HCT116 (cell line): ENCODE measurements at regions not wholly inside any gene's neighbourhood (a gene's known extent, or its start where the extent isn't known, plus 50 kb on each side); places are given as distances from the start of the nearest gene placed in this dataset.

Source experiments
- ATAC-seq: fragments of 200-7000 bp; cut with Tn5 transposase; 2 replicates; pipeline ENCODE4 v1.9.1; 2020; ENCODE audit warnings: mild to moderate bottlenecking, moderate library complexity
- BruUV-seq: library from RNA; stranded (reverse); fragments of 400-500 nt; replicated peaks from 2 replicates; lab custom pipeline; 2021; lab: Mats Ljungman, UMichigan
- CTCF ChIA-PET: fragments of 300-600 bp; sonication (Branson Sonifier 250); formaldehyde crosslinking; loops from one replicate; lab custom pipeline; 2021; ENCODE audit warnings: antibody characterized with exemption; lab: Charles Lee
- POLR2A ChIA-PET: fragments of 300-600, 350-600 bp; sonication (Branson Sonifier 250); formaldehyde crosslinking; loops from one replicate; lab custom pipeline; 2021; ENCODE audit warnings: antibody characterized with exemption; lab: Charles Lee
- RAD21 ChIA-PET, 2 experiments: fragments of 300-600 bp; sonication (Branson Sonifier 250); formaldehyde crosslinking; loops; one replicate each; lab custom pipeline; 2023; ENCODE audit warnings: low total read pairs in 2 of 2; ENCODE audit not compliant: uncharacterized antibody in 2 of 2, unreplicated experiment in 2 of 2, low non-redundant PET in 1 of 2; lab: Charles Lee
- DNase-seq: peaks from one replicate; pipeline ENCODE4 v3.0.0-alpha.2; 2010; ENCODE audit warnings: low read depth, low spot score
- H2AFZ ChIP-seq: fragments of 200-600 bp; shearing (Covaris generic), sonication (generic); 2 replicates; pipeline ENCODE4 v1.6.1; 2017; ENCODE audit warnings: low read depth, mixed run types, mixed read lengths, antibody characterized with exemption, low read length; ENCODE audit not compliant: poor library complexity, severe bottlenecking
- H3K27ac ChIP-seq: 2 replicates; pipeline ENCODE4 v1.5.1; 2012; ENCODE audit warnings: low read depth, low read length
- H3K27me3 ChIP-seq: fragments of 200-600 bp; sonication (generic); 2 replicates; pipeline ENCODE4 v1.6.1; 2016; ENCODE audit warnings: mixed run types, low read length, mixed read lengths; ENCODE audit not compliant: insufficient read depth
- H3K36me3 ChIP-seq, 2 experiments: fragments of 200-500 bp in 1 of 2; fragments of 200-600 bp in 1 of 2; sonication (Bioruptor generic) in 1 of 2; sonication (generic) in 1 of 2; 2 replicates each; pipeline versions ENCODE4 v1.5.1 to v1.6.1; 2014 to 2016; ENCODE audit warnings: low read length in 2 of 2, inconsistent platforms in 1 of 2, mixed read lengths in 1 of 2, mixed run types in 1 of 2; ENCODE audit not compliant: insufficient read depth in 2 of 2, control insufficient read depth in 1 of 2
- H3K4me1 ChIP-seq, 2 experiments: fragments of 200-600 bp in 1 of 2; sonication (generic) in 1 of 2; 2 replicates each; pipeline versions ENCODE4 v1.5.1 to v1.6.1; 2012 to 2017; ENCODE audit warnings: low read length in 2 of 2, inconsistent platforms in 1 of 2, mild to moderate bottlenecking in 1 of 2, mixed read lengths in 1 of 2, mixed run types in 1 of 2, moderate library complexity in 1 of 2; ENCODE audit not compliant: insufficient read depth in 2 of 2, control insufficient read depth in 1 of 2
- H3K4me2 ChIP-seq: fragments of 200-600 bp; sonication (generic); 2 replicates; pipeline ENCODE4 v1.6.1; 2017; ENCODE audit warnings: mixed run types, low read length, mixed read lengths
- H3K4me3 ChIP-seq, 2 experiments: fragments of 200-600 bp in 1 of 2; sonication (generic) in 1 of 2; replicated peaks in 1 of 2; 2 replicates each; pipeline ENCODE4 v1.5.1; 2011 to 2016; ENCODE audit warnings: low read length in 2 of 2, control low read depth in 1 of 2, low read depth in 1 of 2, mild to moderate bottlenecking in 1 of 2, mixed read lengths in 1 of 2, mixed run types in 1 of 2
- H3K79me2 ChIP-seq: fragments of 200-600 bp; sonication (generic); 2 replicates; pipeline ENCODE4 v1.6.1; 2017; ENCODE audit warnings: mild to moderate bottlenecking, mixed run types, low read length, moderate library complexity, mixed read lengths; ENCODE audit not compliant: insufficient read depth
- H3K9ac ChIP-seq: fragments of 200-600 bp; sonication (generic); 2 replicates; pipeline ENCODE4 v1.6.1; 2016; ENCODE audit warnings: low read length, mixed read lengths
- H3K9me2 ChIP-seq: fragments of 200-600 bp; sonication (generic), shearing (Covaris generic); 2 replicates; pipeline ENCODE4 v1.6.1; 2017; ENCODE audit warnings: mixed run types, mild to moderate bottlenecking, moderate library complexity; ENCODE audit not compliant: insufficient read depth
- H3K9me3 ChIP-seq, 2 experiments: fragments of 200-500 bp in 1 of 2; fragments of 200-600 bp in 1 of 2; sonication (Bioruptor generic) in 1 of 2; sonication (generic) in 1 of 2; 2 replicates each; pipeline ENCODE4 v1.6.1; 2014 to 2017; ENCODE audit warnings: low read length in 2 of 2, mixed read lengths in 2 of 2, inconsistent platforms in 1 of 2, low read depth in 1 of 2, mild to moderate bottlenecking in 1 of 2, mixed run types in 1 of 2, moderate library complexity in 1 of 2; ENCODE audit not compliant: control insufficient read depth in 1 of 2, insufficient read depth in 1 of 2
- H4K20me1 ChIP-seq: fragments of 200-600 bp; sonication (generic), shearing (Covaris generic); 2 replicates; pipeline ENCODE4 v1.6.1; 2017; ENCODE audit warnings: mixed run types, mild to moderate bottlenecking, moderate library complexity; ENCODE audit not compliant: insufficient read depth
- ATF3 ChIP-seq: IDR thresholded peaks from 2 replicates; pipeline ENCODE4 v1.6.1; 2012
- CBX3 ChIP-seq: IDR thresholded peaks from 2 replicates; pipeline ENCODE4 v1.6.1; 2012; ENCODE audit warnings: low read depth
- CTCF ChIP-seq, 3 experiments: fragments of 200-600 bp in 1 of 3; sonication (generic) in 1 of 3; IDR thresholded peaks in 2 of 3; conservative IDR thresholded peaks in 1 of 3; 2 replicates each; pipeline ENCODE4 v1.5.1; 2012 to 2017; ENCODE audit warnings: low read depth in 2 of 3, low read length in 2 of 3, antibody characterized with exemption in 1 of 3, borderline replicate concordance in 1 of 3, control low read depth in 1 of 3, mild to moderate bottlenecking in 1 of 3, mixed read lengths in 1 of 3, mixed run types in 1 of 3, moderate library complexity in 1 of 3; ENCODE audit not compliant: insufficient read depth in 1 of 3
- EGR1 ChIP-seq: IDR thresholded peaks from 2 replicates; pipeline ENCODE4 v1.6.1; 2012; ENCODE audit warnings: low read depth
- ELF1 ChIP-seq: IDR thresholded peaks from 2 replicates; pipeline ENCODE4 v1.6.1; 2012; ENCODE audit warnings: low read depth, borderline replicate concordance
- EZH2phosphoT487 ChIP-seq: fragments of 200-600 bp; IDR thresholded peaks from 2 replicates; pipeline ENCODE4 v1.6.1; 2018; ENCODE audit warnings: antibody characterized with exemption, borderline replicate concordance
- FOSL1 ChIP-seq: IDR thresholded peaks from 2 replicates; pipeline ENCODE4 v1.6.1; 2012; ENCODE audit warnings: low read depth
- JUND ChIP-seq: IDR thresholded peaks from 2 replicates; pipeline ENCODE4 v1.6.1; 2012
- POLR2A ChIP-seq: IDR thresholded peaks from 2 replicates; pipeline ENCODE4 v1.7.0; 2011; ENCODE audit warnings: borderline replicate concordance; ENCODE audit not compliant: insufficient read depth, insufficient read length; ENCODE audit errors: extremely low read depth
- POLR2AphosphoS5 ChIP-seq: IDR thresholded peaks from 2 replicates; pipeline ENCODE4 v1.6.1; 2011; ENCODE audit warnings: mild to moderate bottlenecking, low read depth, low read length, moderate library complexity
- RAD21 ChIP-seq: IDR thresholded peaks from 2 replicates; pipeline ENCODE4 v1.6.1; 2012; ENCODE audit warnings: low read depth, mild to moderate bottlenecking
- SIN3A ChIP-seq: IDR thresholded peaks from 2 replicates; pipeline ENCODE4 v1.6.1; 2012; ENCODE audit warnings: low read depth
- YY1 ChIP-seq: IDR thresholded peaks from 2 replicates; pipeline ENCODE4 v1.6.1; 2011; ENCODE audit warnings: low read length, low read depth, moderate library complexity, mild to moderate bottlenecking; ENCODE audit not compliant: insufficient replicate concordance; ENCODE audit errors: extremely low read depth
- ZFX ChIP-seq: fragments of 450-650 bp; IDR thresholded peaks from 2 replicates; pipeline ENCODE4 v1.6.1; 2017
- ZNF274 ChIP-seq: fragments of 200-500 bp; sonication (Bioruptor generic); IDR thresholded peaks from 2 replicates; pipeline ENCODE4 v1.6.1; 2014; ENCODE audit warnings: mild to moderate bottlenecking, low read depth, low read length, inconsistent platforms
- intact Hi-C: fragments of 100-400 bp; cut with micrococcal nuclease; formaldehyde crosslinking; loops from 2 replicates; pipeline ENCODE4 v1.10.0; 2022
- TF ChIP-seq, protein P1 (sequence below): IDR thresholded peaks from 2 replicates; pipeline ENCODE4 v1.6.1; 2011; ENCODE audit warnings: mild to moderate bottlenecking, low read length, moderate library complexity; ENCODE audit not compliant: insufficient replicate concordance; ENCODE audit errors: extremely low read depth

GRCh38 chr13:47117268-47117667 lies 220.4 kb upstream of the HTR2A start (continued):
- TF ChIP-seq, protein P1, sequence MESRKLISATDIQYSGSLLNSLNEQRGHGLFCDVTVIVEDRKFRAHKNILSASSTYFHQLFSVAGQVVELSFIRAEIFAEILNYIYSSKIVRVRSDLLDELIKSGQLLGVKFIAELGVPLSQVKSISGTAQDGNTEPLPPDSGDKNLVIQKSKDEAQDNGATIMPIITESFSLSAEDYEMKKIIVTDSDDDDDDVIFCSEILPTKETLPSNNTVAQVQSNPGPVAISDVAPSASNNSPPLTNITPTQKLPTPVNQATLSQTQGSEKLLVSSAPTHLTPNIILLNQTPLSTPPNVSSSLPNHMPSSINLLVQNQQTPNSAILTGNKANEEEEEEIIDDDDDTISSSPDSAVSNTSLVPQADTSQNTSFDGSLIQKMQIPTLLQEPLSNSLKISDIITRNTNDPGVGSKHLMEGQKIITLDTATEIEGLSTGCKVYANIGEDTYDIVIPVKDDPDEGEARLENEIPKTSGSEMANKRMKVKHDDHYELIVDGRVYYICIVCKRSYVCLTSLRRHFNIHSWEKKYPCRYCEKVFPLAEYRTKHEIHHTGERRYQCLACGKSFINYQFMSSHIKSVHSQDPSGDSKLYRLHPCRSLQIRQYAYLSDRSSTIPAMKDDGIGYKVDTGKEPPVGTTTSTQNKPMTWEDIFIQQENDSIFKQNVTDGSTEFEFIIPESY = no peak
- TF ChIP-seq RAD21 = no peak
- TF ChIP-seq, all 23 proteins: peak for 0

DNA sequence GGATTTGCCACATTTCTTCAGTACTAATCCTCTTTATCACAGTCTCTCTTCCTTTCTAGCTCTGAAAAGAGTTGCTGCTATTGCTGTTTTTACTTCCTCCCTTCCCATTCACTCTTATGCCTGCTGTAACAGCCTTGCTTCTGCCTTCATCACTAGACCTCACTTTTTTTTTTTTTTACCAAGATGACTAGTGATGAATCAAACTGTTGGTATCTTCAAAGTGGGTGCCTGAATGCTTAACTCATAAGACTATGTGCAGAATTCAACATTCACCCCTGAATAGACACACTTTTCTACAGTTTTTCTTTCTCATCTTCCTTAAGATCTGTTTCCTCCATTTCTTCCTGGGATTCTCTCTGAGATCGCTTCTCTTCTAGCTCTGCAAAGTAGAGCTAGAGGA lies 217.2 kb upstream of the HTR2A start:
- H4K20me1 ChIP-seq = no peaks in the 10 kb centered on the region

More for the DNA sequence above, 217.2 kb upstream of the HTR2A start:
- no peak overlapping the region for H2AFZ ChIP-seq
- TF ChIP-seq CBX3 = no peak
- TF ChIP-seq ZFX = no peak
- TF ChIP-seq SIN3A = no peak
- no peak for TF ChIP-seq FOSL1
- TF ChIP-seq POLR2AphosphoS5 = no peak
- TF ChIP-seq EGR1 = no peak
- TF ChIP-seq ATF3 = no peak
- TF ChIP-seq ZNF274 = no peak
- no peak for TF ChIP-seq POLR2A
- TF ChIP-seq CTCF (IDR thresholded peaks at IDR 0.05 in 2 of 3, conservative IDR thresholded peaks at IDR 0.05 in 1 of 3; ENCODE audit: borderline replicate concordance in 1 of 3, insufficient read depth in 1 of 3, low read depth in 2 of 3, low read length in 2 of 3) = no peak
- TF ChIP-seq JUND = no peak
- TF ChIP-seq ELF1 = no peak
- TF ChIP-seq RAD21 = no peak
- no peak for TF ChIP-seq YY1
- TF ChIP-seq EZH2phosphoT487 = no peak
- H3K36me3 ChIP-seq = no peaks in the 10 kb centered on the region
- no peaks in the 10 kb centered on the region for H3K9me2 ChIP-seq
- CTCF ChIA-PET = no interaction called here
- BruUV-seq = no TSS peak
- DNase-seq (no peak), ATAC-seq (no peak)
- H3K9ac ChIP-seq = no peak overlapping the region
- no peak overlapping the region for H3K4me2 ChIP-seq
- H3K79me2 ChIP-seq = no peaks in the 10 kb centered on the region
- RAD21 ChIA-PET = no interaction called here
- POLR2A ChIA-PET = no interaction called here
- H3K4me1 ChIP-seq = no peaks in the 10 kb centered on the region
- H3K27ac ChIP-seq = no peak overlapping the region
- no peaks in the 10 kb centered on the region; the same call in none of the 2 replicates for H3K27me3 ChIP-seq
- no peaks in the 10 kb centered on the region for H3K9me3 ChIP-seq
- intact Hi-C loops = no loop called here
- H3K4me3 ChIP-seq = no peak overlapping the region
